ENCODE measurements at regions not wholly inside any gene's neighbourhood (a gene's known extent, or its start where the extent isn't known, plus 50 kb on each side); places are given as distances from the start of the nearest gene placed in this dataset.

- TF ChIP-seq, protein P1, sequence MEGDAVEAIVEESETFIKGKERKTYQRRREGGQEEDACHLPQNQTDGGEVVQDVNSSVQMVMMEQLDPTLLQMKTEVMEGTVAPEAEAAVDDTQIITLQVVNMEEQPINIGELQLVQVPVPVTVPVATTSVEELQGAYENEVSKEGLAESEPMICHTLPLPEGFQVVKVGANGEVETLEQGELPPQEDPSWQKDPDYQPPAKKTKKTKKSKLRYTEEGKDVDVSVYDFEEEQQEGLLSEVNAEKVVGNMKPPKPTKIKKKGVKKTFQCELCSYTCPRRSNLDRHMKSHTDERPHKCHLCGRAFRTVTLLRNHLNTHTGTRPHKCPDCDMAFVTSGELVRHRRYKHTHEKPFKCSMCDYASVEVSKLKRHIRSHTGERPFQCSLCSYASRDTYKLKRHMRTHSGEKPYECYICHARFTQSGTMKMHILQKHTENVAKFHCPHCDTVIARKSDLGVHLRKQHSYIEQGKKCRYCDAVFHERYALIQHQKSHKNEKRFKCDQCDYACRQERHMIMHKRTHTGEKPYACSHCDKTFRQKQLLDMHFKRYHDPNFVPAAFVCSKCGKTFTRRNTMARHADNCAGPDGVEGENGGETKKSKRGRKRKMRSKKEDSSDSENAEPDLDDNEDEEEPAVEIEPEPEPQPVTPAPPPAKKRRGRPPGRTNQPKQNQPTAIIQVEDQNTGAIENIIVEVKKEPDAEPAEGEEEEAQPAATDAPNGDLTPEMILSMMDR (conservative IDR thresholded peaks at IDR 0.05 in 1 of 2, IDR thresholded peaks at IDR 0.05 in 1 of 2; ENCODE audit: extremely low read depth in 1 of 2, insufficient read depth in 1 of 2, low read depth in 1 of 2, low read length in 2 of 2), result no peak
- TF ChIP-seq EZH2 (IDR thresholded peaks at IDR 0.05; ENCODE audit: borderline replicate concordance, low read length), result no peak
Measured at GRCh38 chr9:134235366-134235765, 71.0 kb upstream of the RNU6ATAC start.
